ENCODE measurements at regions not wholly inside any gene's neighbourhood (a gene's known extent, or its start where the extent isn't known, plus 50 kb on each side); places are given as distances from the start of the nearest gene placed in this dataset.

DNA sequence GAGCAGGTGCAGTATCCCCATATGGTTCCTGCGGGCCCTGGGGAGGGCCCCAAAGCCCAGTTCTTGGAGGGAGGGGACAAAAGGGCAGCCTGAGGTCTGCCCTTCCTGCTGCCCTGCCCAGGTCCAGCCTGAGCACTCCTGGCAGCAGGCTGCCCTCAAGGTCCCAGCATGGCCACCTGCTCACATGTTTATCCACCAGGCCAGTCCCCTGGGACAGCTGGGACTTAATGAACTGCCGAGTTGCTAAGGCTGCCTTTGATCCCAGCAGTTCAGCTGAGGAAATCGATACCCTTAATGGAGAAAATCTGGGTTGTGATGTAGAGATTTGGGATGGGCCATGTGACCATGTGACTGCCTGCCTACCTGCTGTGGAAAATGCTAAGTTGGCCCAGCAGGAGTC is 146.2 kb downstream of the TRIM29 start:
- WGBS (ENCODE audit: extremely low coverage, insufficient read length, low lambda C conversion rate): no CpG with 5 or more reads among the region's 3 CpGs
- Histone ChIP-seq H2BK15ac (ENCODE audit: low read depth, low read length) (no peak overlapping the region), H3K4me2 (ENCODE audit: insufficient read depth, insufficient read length, low read length) (no peak overlapping the region), H3K23me2 (ENCODE audit: insufficient read length, low read depth, low read length, poor library complexity, severe bottlenecking) (no peaks in the 10 kb centered on the region), H4K5ac (ENCODE audit: insufficient read length, low read depth, low read length) (no peak overlapping the region), H4K91ac (ENCODE audit: insufficient read length, low read depth, low read length) (no peak overlapping the region), H4K8ac (replicated peaks; ENCODE audit: insufficient read length, low read depth, low read length) (no peak overlapping the region), H2BK20ac (ENCODE audit: low read depth, low read length, poor library complexity, severe bottlenecking) (no peak overlapping the region), H3K4ac (ENCODE audit: low read depth, low read length) (no peak overlapping the region), H3K4me1 (ENCODE audit: insufficient read depth, low read length) (no peaks in the 10 kb centered on the region; the same call in none of the 2 replicates), H2BK120ac (ENCODE audit: low read depth, low read length, poor library complexity, severe bottlenecking) (no peak overlapping the region), H3K79me1 (ENCODE audit: insufficient read depth, low read depth, low read length, poor library complexity, severe bottlenecking) (no peaks in the 10 kb centered on the region), H3K27me3 (ENCODE audit: insufficient read depth, low read length) (no peaks in the 10 kb centered on the region), H3K18ac (ENCODE audit: insufficient read length, low read depth, low read length) (no peak overlapping the region), H3T11ph (ENCODE audit: low read length) (no peak overlapping the region), H3K9me3 (ENCODE audit: control insufficient read depth, low read depth, low read length) (no peaks in the 10 kb centered on the region), H2AK5ac (ENCODE audit: insufficient read length, low read length) (no peak overlapping the region), H2BK5ac (ENCODE audit: insufficient read length, low read length) (no peak overlapping the region), H3K14ac (ENCODE audit: insufficient read depth, low read length) (no peak overlapping the region; the same call in 1 of the 2 replicates), H3K23ac (ENCODE audit: insufficient read length, low read depth, low read length) (no peak overlapping the region), H4K20me1 (ENCODE audit: control insufficient read depth, insufficient read depth, insufficient read length) (no peaks in the 10 kb centered on the region), H3K79me2 (ENCODE audit: insufficient read depth, low read length) (no peaks in the 10 kb centered on the region), H3K56ac (ENCODE audit: insufficient read length, low read depth, low read length) (no peak overlapping the region), H2AFZ (ENCODE audit: low read length) (no peak overlapping the region), H2BK12ac (ENCODE audit: insufficient read length, low read depth, low read length) (no peak overlapping the region), H3K27ac (ENCODE audit: insufficient read length, low read depth, low read length) (no peak overlapping the region), H3K9ac (ENCODE audit: extremely low read depth, insufficient read length, low read length) (no peak overlapping the region)
- TF ChIP-seq, protein P1, sequence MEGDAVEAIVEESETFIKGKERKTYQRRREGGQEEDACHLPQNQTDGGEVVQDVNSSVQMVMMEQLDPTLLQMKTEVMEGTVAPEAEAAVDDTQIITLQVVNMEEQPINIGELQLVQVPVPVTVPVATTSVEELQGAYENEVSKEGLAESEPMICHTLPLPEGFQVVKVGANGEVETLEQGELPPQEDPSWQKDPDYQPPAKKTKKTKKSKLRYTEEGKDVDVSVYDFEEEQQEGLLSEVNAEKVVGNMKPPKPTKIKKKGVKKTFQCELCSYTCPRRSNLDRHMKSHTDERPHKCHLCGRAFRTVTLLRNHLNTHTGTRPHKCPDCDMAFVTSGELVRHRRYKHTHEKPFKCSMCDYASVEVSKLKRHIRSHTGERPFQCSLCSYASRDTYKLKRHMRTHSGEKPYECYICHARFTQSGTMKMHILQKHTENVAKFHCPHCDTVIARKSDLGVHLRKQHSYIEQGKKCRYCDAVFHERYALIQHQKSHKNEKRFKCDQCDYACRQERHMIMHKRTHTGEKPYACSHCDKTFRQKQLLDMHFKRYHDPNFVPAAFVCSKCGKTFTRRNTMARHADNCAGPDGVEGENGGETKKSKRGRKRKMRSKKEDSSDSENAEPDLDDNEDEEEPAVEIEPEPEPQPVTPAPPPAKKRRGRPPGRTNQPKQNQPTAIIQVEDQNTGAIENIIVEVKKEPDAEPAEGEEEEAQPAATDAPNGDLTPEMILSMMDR (conservative IDR thresholded peaks at IDR 0.05): no peak
- no peak overlapping the region for H3K4me3 Mint-ChIP-seq
- DNase-seq: no peak
- H3K4me1 Mint-ChIP-seq: peaks cover 34 to 36% of the 10 kb centered on the region in 2 experiments
- H3K9me3 Mint-ChIP-seq: no peaks in the 10 kb centered on the region
- H3K27me3 Mint-ChIP-seq (ENCODE audit: low read depth): peaks cover 32% of the 10 kb centered on the region
- peak overlapping the region in 2 of 3 experiments; percentile 20 to 75; a peak in 2 of 7 replicates for H3K27ac Mint-ChIP-seq
- no peaks in the 10 kb centered on the region for H3K36me3 Mint-ChIP-seq (ENCODE audit: insufficient read depth in 1 of 3, low read depth in 3 of 3)
